Stomach (tissue), 8 donors: ENCODE measurements at regions not wholly inside any gene's neighbourhood (a gene's known extent, or its start where the extent isn't known, plus 50 kb on each side); places are given as distances from the start of the nearest gene placed in this dataset.

ENCODE experiments used
- DNase-seq, 2 donors: peaks; one replicate each; pipeline versions ENCODE4 v3.0.0 to v3.0.0-alpha.2; 2013 to 2019
- H3K27ac ChIP-seq, 5 donors: fragments of 200-600 bp in 4 of 5; sonication (generic) in 4 of 5; one replicate each; pipeline ENCODE4 v1.5.1; 2013 to 2019; ENCODE audit warnings: mild to moderate bottlenecking in 1 of 5, moderate library complexity in 1 of 5
- H3K27me3 ChIP-seq, 3 donors: fragments of 200-600 bp; sonication (generic); one replicate each; pipeline ENCODE4 v1.5.1; 2017 to 2019; ENCODE audit warnings: mixed run types in 1 of 3
- H3K36me3 ChIP-seq, 4 donors: fragments of 200-600 bp; sonication (generic); 1 replicate in 3 of 4; 2 replicates in 1 of 4; pipeline ENCODE4 v1.5.1; 2016 to 2019
- H3K4me1 ChIP-seq, 4 donors: fragments of 200-600 bp; sonication (generic); one replicate each; pipeline ENCODE4 v1.5.1; 2016 to 2019
- H3K4me3 ChIP-seq, 4 donors: fragments of 200-600 bp; sonication (generic) in 3 of 4; one replicate each; pipeline ENCODE4 v1.5.1; 2016 to 2019; ENCODE audit warnings: mild to moderate bottlenecking in 1 of 4
- H3K9me3 ChIP-seq, 4 donors: fragments of 200-600 bp; sonication (generic); one replicate each; pipeline ENCODE4 v1.5.1; 2016 to 2019
- CTCF ChIP-seq, 7 experiments: fragments of 450-650 bp in 4 of 7; fragments of 200-600 bp in 3 of 7; sonication (generic) in 3 of 7; IDR thresholded peaks; one replicate each; pipeline ENCODE4 v1.5.1; 2016 to 2019; ENCODE audit warnings: antibody characterized with exemption in 7 of 7, control low read depth in 2 of 7, mild to moderate bottlenecking in 1 of 7
- EP300 ChIP-seq: sonication (generic); formaldehyde crosslinking; IDR thresholded peaks from one replicate; pipeline ENCODE4 v1.6.1; 2017; ENCODE audit warnings: antibody characterized with exemption
- POLR2A ChIP-seq, 4 donors: fragments of 450-650 bp; IDR thresholded peaks; one replicate each; pipeline ENCODE4 v1.6.1; 2016; ENCODE audit warnings: antibody characterized with exemption in 4 of 4, control low read depth in 2 of 4, mild to moderate bottlenecking in 1 of 4, moderate library complexity in 1 of 4
- POLR2AphosphoS5 ChIP-seq, 3 donors: sonication (generic); formaldehyde crosslinking; IDR thresholded peaks; one replicate each; pipeline ENCODE4 v1.6.1; 2016; ENCODE audit warnings: antibody characterized with exemption in 3 of 3
- WGBS, 5 donors: extraction: QIAGEN DNeasy Blood & Tissue Kit in 3 of 5; methylation state at CpG; one replicate each; pipeline versions ENCODE4 v1.1.5 to v1.1.7; 2013 to 2018; 5-methylcytosine and 5-hydroxymethylcytosine counted together
- intact Hi-C: fragments of 100-400 bp; cut with DNase I; formaldehyde crosslinking; loops from one replicate; pipeline ENCODE4 v1.15.1; 2023; ENCODE audit warnings: low total_unique reads
- donor health status: healthy with polysubstance abuse.
- donor health status: Bipolar disorder and iron deficiency.
- donor health status: healthy.

- Histone ChIP-seq H3K9me3 (no peaks in the 10 kb centered on the region), H3K4me3 (no peak overlapping the region), H3K27ac (no peak overlapping the region), H3K27me3 (no peaks in the 10 kb centered on the region), H3K36me3 (no peaks in the 10 kb centered on the region), H3K4me1 (no peaks in the 10 kb centered on the region)
- 78 to 89% (median 81%) methylated on average over 3 of the region's 3 CpGs for WGBS, 5 donors
- TF ChIP-seq POLR2AphosphoS5 (IDR thresholded peaks at IDR 0.05), result no peak
- no peak for TF ChIP-seq POLR2A (IDR thresholded peaks at IDR 0.05)
- no peak for TF ChIP-seq CTCF (IDR thresholded peaks at IDR 0.05)
- no peak for TF ChIP-seq EP300
- intact Hi-C loops, result no loop called here
- DNase-seq, result no peak
Observed at GRCh38 chr5:91668261-91668660, 285.1 kb upstream of the ARRDC3 start.

DNA sequence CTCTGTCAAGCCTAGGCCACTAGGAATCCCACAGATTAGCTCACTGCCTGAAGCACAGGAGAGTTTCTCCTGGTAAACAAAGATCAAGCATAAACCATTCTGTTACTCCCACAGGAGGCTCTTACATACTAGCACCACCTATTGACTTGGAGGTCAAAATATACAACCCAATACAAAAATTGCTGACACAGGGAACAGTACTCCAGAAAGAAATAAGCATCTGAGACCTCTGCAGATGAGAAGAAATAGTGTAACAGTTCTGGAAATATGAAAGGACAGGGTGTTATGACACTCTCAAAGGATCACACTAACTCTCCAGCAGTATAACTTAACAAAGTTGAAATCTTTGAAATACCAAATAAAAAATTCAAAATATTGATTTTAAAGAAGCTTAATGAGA lies 269.6 kb upstream of the ARRDC3 start:
- intact Hi-C loops, result no loop called here
- Histone ChIP-seq H3K9me3 (peaks cover 5 to 48% (median 30%) of the 10 kb centered on the region in 4 donors), H3K36me3 (no peaks in the 10 kb centered on the region), H3K27me3 (no peaks in the 10 kb centered on the region), H3K4me1 (no peaks in the 10 kb centered on the region), H3K27ac (no peak overlapping the region), H3K4me3 (no peak overlapping the region)
- no peak for DNase-seq
- TF ChIP-seq EP300 (no peak), CTCF (IDR thresholded peaks at IDR 0.05) (no peak), POLR2AphosphoS5 (IDR thresholded peaks at IDR 0.05) (no peak), POLR2A (IDR thresholded peaks at IDR 0.05) (no peak)

DNA sequence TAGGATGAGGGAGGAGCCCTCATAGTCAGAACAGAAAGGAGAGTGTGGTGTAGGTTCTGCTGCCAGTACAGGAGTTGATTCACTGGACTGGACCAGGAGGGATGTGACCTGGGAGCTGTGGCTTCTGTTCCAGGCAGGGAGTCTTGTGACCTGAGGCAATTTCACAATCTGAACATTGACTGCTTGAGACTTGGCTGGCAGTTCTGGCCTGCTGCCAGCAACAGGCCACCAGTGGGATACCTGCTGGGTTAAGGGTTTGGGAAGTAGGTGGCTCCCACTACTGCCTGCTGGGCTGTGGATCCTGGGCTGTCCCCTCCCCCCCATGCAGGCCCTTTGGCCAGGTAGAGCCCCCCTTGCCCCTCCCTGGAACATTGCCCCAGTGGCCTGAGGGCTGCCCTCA lies 268.6 kb upstream of the ARRDC3 start:
- intact Hi-C loops, result no loop called here
- no peaks in the 10 kb centered on the region for H3K27me3 ChIP-seq
- no peaks in the 10 kb centered on the region for H3K36me3 ChIP-seq
- H3K4me3 ChIP-seq, result no peak overlapping the region
- H3K27ac ChIP-seq, result no peak overlapping the region
- H3K9me3 ChIP-seq, result peaks cover 5 to 38% (median 23%) of the 10 kb centered on the region in 4 donors
- H3K4me1 ChIP-seq, result no peaks in the 10 kb centered on the region
- TF ChIP-seq POLR2AphosphoS5 (IDR thresholded peaks at IDR 0.05), result no peak
- no peak for TF ChIP-seq CTCF (IDR thresholded peaks at IDR 0.05)
- no peak for TF ChIP-seq EP300
- no peak for TF ChIP-seq POLR2A (IDR thresholded peaks at IDR 0.05)
- DNase-seq, result peak in 1 of 2 donors; percentile 4

GRCh38 chr5:91645347-91645746 lies 262.2 kb upstream of the ARRDC3 start:
- intact Hi-C loops, result no loop called here
- 84 to 98% (median 88%) methylated on average over 4 of the region's 4 CpGs for WGBS, 5 donors
- no peak for TF ChIP-seq CTCF (IDR thresholded peaks at IDR 0.05)
- TF ChIP-seq EP300, result no peak
- TF ChIP-seq POLR2A (IDR thresholded peaks at IDR 0.05), result no peak
- no peak for TF ChIP-seq POLR2AphosphoS5 (IDR thresholded peaks at IDR 0.05)

More at GRCh38 chr5:91645347-91645746, 262.2 kb upstream of the ARRDC3 start:
- Histone ChIP-seq H3K27me3 (no peaks in the 10 kb centered on the region), H3K4me1 (peaks cover 0 to 5% (median 0%) of the 10 kb centered on the region in 4 donors), H3K27ac (no peak overlapping the region), H3K36me3 (no peaks in the 10 kb centered on the region), H3K9me3 (no peaks in the 10 kb centered on the region), H3K4me3 (no peak overlapping the region)
- DNase-seq, result no peak
